Mesendoderm (in vitro differentiated cells): ENCODE measurements at regions not wholly inside any gene's neighbourhood (a gene's known extent, or its start where the extent isn't known, plus 50 kb on each side); places are given as distances from the start of the nearest gene placed in this dataset.
"Not testable (repeated sequence)": the region's sequence is repeated elsewhere in the genome, so short reads cannot be mapped to it uniquely, and the experiment has no call there.

Experiments
- DNase-seq: peaks from one replicate; pipeline ENCODE4 v3.0.0; 2013
- H2AK5ac ChIP-seq: 2 replicates; pipeline ENCODE4 v1.6.1; 2013; ENCODE audit warnings: low read length, inconsistent platforms
- H2BK120ac ChIP-seq: 2 replicates; pipeline ENCODE4 v1.6.1; 2013; ENCODE audit warnings: low read depth, mild to moderate bottlenecking, low read length, moderate library complexity, mixed read lengths
- H2BK15ac ChIP-seq: replicated peaks from 2 replicates; pipeline ENCODE4 v1.6.1; 2013; ENCODE audit warnings: low read depth, mild to moderate bottlenecking, moderate library complexity
- H2BK5ac ChIP-seq: 2 replicates; pipeline ENCODE4 v1.6.1; 2013; ENCODE audit warnings: low read length, inconsistent platforms
- H3K18ac ChIP-seq: 2 replicates; pipeline ENCODE4 v1.6.1; 2013; ENCODE audit warnings: mild to moderate bottlenecking, low read length, mixed read lengths
- H3K23ac ChIP-seq: one replicate; pipeline ENCODE4 v1.6.1; 2013; ENCODE audit warnings: low read length
- H3K27ac ChIP-seq: 2 replicates; pipeline ENCODE4 v1.5.1; 2013; ENCODE audit warnings: low read depth, mild to moderate bottlenecking, inconsistent platforms, low read length, moderate library complexity
- H3K27me3 ChIP-seq: 2 replicates; pipeline ENCODE4 v1.6.1; 2013; ENCODE audit warnings: low read length, control low read depth, mild to moderate bottlenecking, inconsistent platforms; ENCODE audit not compliant: insufficient read depth, poor library complexity
- H3K36me3 ChIP-seq: 2 replicates; pipeline ENCODE4 v1.6.1; 2013; ENCODE audit warnings: low read length, inconsistent platforms; ENCODE audit not compliant: control insufficient read depth, insufficient read depth
- H3K4ac ChIP-seq: one replicate; pipeline ENCODE4 v1.6.1; 2013; ENCODE audit warnings: low read depth, mild to moderate bottlenecking, low read length, moderate library complexity
- H3K4me1 ChIP-seq: 2 replicates; pipeline ENCODE4 v1.6.1; 2013; ENCODE audit warnings: low read depth, low read length, inconsistent platforms; ENCODE audit not compliant: control insufficient read depth
- H3K4me2 ChIP-seq: 2 replicates; pipeline ENCODE4 v1.6.1; 2013; ENCODE audit warnings: low read length
- H3K4me3 ChIP-seq: 2 replicates; pipeline ENCODE4 v1.5.1; 2013; ENCODE audit warnings: mild to moderate bottlenecking, low read length
- H3K56ac ChIP-seq: one replicate; pipeline ENCODE4 v1.6.1; 2013; ENCODE audit warnings: low read length
- H3K79me1 ChIP-seq: 2 replicates; pipeline ENCODE4 v1.6.1; 2013; ENCODE audit warnings: low read length, inconsistent platforms
- H3K79me2 ChIP-seq: 2 replicates; pipeline ENCODE4 v1.6.1; 2013; ENCODE audit warnings: mild to moderate bottlenecking, low read length; ENCODE audit not compliant: control insufficient read depth, insufficient read depth
- H3K9ac ChIP-seq: 2 replicates; pipeline ENCODE4 v1.6.1; 2013; ENCODE audit warnings: low read length, inconsistent platforms
- H4K5ac ChIP-seq: one replicate; pipeline ENCODE4 v1.6.1; 2013; ENCODE audit warnings: low read length
- H4K8ac ChIP-seq: one replicate; pipeline ENCODE4 v1.6.1; 2013; ENCODE audit warnings: low read depth, mild to moderate bottlenecking, control low read depth, low read length, moderate library complexity
- WGBS: extraction: QIAGEN DNeasy Blood & Tissue Kit; methylation state at CpG from one replicate; pipeline ENCODE4 v1.1.7; 2013; ENCODE audit warnings: low lambda C conversion rate, missing lambda C conversion rate; ENCODE audit not compliant: insufficient coverage; ENCODE audit errors: extremely low coverage; 5-methylcytosine and 5-hydroxymethylcytosine counted together

DNA sequence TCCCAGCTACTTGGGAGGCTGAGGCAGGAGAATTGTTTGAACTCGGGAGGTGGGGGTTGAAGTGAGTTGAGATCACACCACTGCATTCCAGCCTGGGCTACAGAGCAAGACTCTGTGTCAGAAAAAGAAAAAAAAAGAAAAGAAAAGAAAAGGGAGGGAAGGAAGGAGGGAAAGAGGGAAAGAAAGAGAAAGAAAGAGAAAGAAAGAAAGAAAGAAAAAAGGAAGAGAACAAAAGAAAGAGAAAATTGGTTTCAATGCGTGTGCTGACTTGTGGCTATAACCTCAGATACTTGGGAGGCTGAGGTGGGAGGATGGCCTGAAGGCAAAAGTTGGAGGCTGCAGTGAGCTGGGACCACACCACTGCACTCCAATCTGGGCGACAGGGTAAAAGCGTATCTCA lies 128.4 kb upstream of the TBX3 start:
- H2AK5ac ChIP-seq, result no peak overlapping the region
- no peak overlapping the region for H3K4me2 ChIP-seq
- H2BK5ac ChIP-seq, result no peak overlapping the region
- H2BK120ac ChIP-seq, result no peak overlapping the region
- no peak overlapping the region for H2BK15ac ChIP-seq
- no peaks in the 10 kb centered on the region for H3K79me2 ChIP-seq
- WGBS, result no CpG with 5 or more reads among the region's 4 CpGs
- no peaks in the 10 kb centered on the region for H3K79me1 ChIP-seq
- no peak overlapping the region for H3K4ac ChIP-seq
- H3K9ac ChIP-seq, result no peak overlapping the region
- no peaks in the 10 kb centered on the region for H3K36me3 ChIP-seq
- H3K27ac ChIP-seq, result no peak overlapping the region
- no peak overlapping the region for H4K8ac ChIP-seq
- peaks cover 2% of the 10 kb centered on the region for H3K4me1 ChIP-seq
- no peak overlapping the region for H3K56ac ChIP-seq
- DNase-seq, result no peak
- no peak overlapping the region for H4K5ac ChIP-seq
- H3K4me3 ChIP-seq, result no peak overlapping the region
- H3K27me3 ChIP-seq, result no peaks in the 10 kb centered on the region
- H3K18ac ChIP-seq, result no peak overlapping the region
- H3K23ac ChIP-seq, result no peak overlapping the region

DNA sequence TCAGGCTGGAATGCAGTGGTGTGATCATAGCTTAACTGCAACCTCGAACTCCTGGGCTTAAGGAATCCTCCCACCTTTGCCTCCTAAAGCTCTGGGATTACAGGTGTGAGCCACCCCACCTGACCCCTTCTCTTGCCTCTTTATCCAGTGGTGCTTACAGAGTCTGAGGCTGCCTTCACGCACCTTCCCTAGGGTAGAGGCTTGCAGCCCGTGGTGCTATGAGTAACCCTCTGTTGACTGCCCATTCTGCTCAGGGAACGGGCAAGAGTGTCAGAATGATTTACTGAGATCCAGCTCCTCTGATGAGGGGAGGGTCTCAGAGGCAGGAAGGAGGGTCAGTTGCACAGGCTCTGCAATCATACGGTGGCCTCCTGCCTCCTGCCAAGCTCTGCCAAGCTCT lies 125.1 kb upstream of the TBX3 start:
- H3K9ac ChIP-seq, result no peak overlapping the region
- no peak overlapping the region for H4K5ac ChIP-seq
- no peaks in the 10 kb centered on the region for H3K79me1 ChIP-seq
- H3K4me3 ChIP-seq, result no peak overlapping the region
- H2AK5ac ChIP-seq, result no peak overlapping the region
- no peaks in the 10 kb centered on the region for H3K79me2 ChIP-seq
- no peak overlapping the region for H3K23ac ChIP-seq
- H3K4ac ChIP-seq, result no peak overlapping the region
- no peak overlapping the region for H3K27ac ChIP-seq
- no peak overlapping the region for H3K18ac ChIP-seq
- no peak overlapping the region for H4K8ac ChIP-seq
- no peak overlapping the region for H2BK15ac ChIP-seq
- no peaks in the 10 kb centered on the region for H3K27me3 ChIP-seq
- H2BK5ac ChIP-seq, result no peak overlapping the region
- H3K56ac ChIP-seq, result no peak overlapping the region
- no CpG with 5 or more reads among the region's 5 CpGs for WGBS
- H3K4me2 ChIP-seq, result no peak overlapping the region
- DNase-seq, result peak; percentile 16
- no peak overlapping the region for H2BK120ac ChIP-seq
- H3K36me3 ChIP-seq, result no peaks in the 10 kb centered on the region
- H3K4me1 ChIP-seq, result peaks cover 2% of the 10 kb centered on the region

DNA sequence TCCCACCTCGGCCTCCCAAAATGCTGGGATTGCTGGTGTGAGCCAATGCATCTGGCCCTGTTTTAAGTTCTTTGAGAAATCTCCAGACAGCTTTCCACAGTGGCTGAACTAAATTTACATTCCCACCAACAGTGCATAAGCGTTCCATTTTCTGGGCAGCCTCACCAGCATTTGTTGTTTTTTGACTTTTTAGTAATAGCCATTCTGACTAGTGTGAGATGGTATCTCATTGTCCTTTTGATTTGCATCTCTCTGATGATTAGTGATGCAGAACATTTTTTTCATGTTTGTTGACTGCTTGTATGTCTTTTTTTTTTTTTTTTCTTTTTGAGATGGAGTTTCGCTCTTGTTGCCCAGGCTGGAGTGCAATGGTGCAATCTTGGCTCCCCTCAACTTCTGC lies 117.4 kb upstream of the TBX3 start:
- H3K4me2 ChIP-seq, H4K5ac ChIP-seq, H2BK15ac ChIP-seq, H3K36me3 ChIP-seq, H3K56ac ChIP-seq, H3K27ac ChIP-seq, H2BK5ac ChIP-seq, H3K4ac ChIP-seq, H4K8ac ChIP-seq, H2AK5ac ChIP-seq, DNase-seq, H3K9ac ChIP-seq, H2BK120ac ChIP-seq, H3K27me3 ChIP-seq, H3K23ac ChIP-seq, H3K4me1 ChIP-seq, H3K79me1 ChIP-seq, H3K4me3 ChIP-seq, H3K79me2 ChIP-seq, H3K18ac ChIP-seq: not testable (repeated sequence)
- no CpG with 5 or more reads among the region's 3 CpGs for WGBS

DNA sequence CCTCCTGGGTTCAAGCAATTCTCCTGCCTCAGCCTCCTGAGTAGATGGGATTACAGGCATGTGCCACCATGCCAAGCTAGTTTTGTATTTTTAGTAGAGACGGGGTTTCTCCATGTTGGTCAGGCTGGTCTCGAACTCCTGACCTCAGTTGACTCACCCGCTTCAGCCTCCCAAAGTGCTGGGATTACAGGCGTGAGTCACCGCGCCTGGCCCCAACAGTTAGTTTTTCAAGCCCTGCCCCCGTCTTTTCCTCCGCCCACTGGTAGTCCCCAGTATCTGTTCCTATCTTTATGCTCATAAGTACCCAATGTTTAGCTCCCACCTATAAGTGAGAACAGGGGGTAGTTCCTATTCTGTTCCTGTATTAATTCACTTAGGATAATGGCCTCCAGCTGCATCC lies 116.6 kb upstream of the TBX3 start:
- not testable (repeated sequence) for H3K27ac ChIP-seq

GRCh38 chr12:114799574-114800487 lies 115.9 kb upstream of the TBX3 start:
- Histone ChIP-seq H3K79me2 (no peaks in the 10 kb centered on the region), H3K4ac (no peak overlapping the region), H3K56ac (no peak overlapping the region), H2BK5ac (no peak overlapping the region), H4K5ac (no peak overlapping the region), H3K36me3 (no peaks in the 10 kb centered on the region), H3K4me3 (no peak overlapping the region), H4K8ac (no peak overlapping the region), H3K27me3 (no peaks in the 10 kb centered on the region), H3K4me2 (no peak overlapping the region), H3K79me1 (no peaks in the 10 kb centered on the region), H3K27ac (no peak overlapping the region), H3K4me1 (no peaks in the 10 kb centered on the region), H2BK120ac (no peak overlapping the region), H3K18ac (no peak overlapping the region), H3K23ac (no peak overlapping the region), H2BK15ac (no peak overlapping the region), H3K9ac (no peak overlapping the region), H2AK5ac (no peak overlapping the region)
- WGBS, result no CpG with 5 or more reads among the region's 16 CpGs
- DNase-seq, result no peak

More for the DNA sequence above, 116.6 kb upstream of the TBX3 start:
- no CpG with 5 or more reads among the region's 8 CpGs for WGBS
- not testable (repeated sequence) for H3K27me3 ChIP-seq, H3K36me3 ChIP-seq, H3K23ac ChIP-seq, H3K79me1 ChIP-seq, H2AK5ac ChIP-seq, H3K4me3 ChIP-seq, H2BK15ac ChIP-seq, H3K4ac ChIP-seq, DNase-seq, H3K18ac ChIP-seq, H2BK120ac ChIP-seq, H3K4me2 ChIP-seq, H3K9ac ChIP-seq, H2BK5ac ChIP-seq, H3K4me1 ChIP-seq, H4K8ac ChIP-seq, H3K56ac ChIP-seq, H4K5ac ChIP-seq, H3K79me2 ChIP-seq
